ENCODE measurements at regions not wholly inside any gene's neighbourhood (a gene's known extent, or its start where the extent isn't known, plus 50 kb on each side); places are given as distances from the start of the nearest gene placed in this dataset.

GRCh38 chr1:90780981-90781380 is 63.9 kb upstream of the BARHL2 start:
- no peak for DNase-seq (ENCODE audit: low spot score)

- no peak for DNase-seq (ENCODE audit: low spot score)
Observed at GRCh38 chr1:90779573-90779972, 62.5 kb upstream of the BARHL2 start.

- no peak for DNase-seq (ENCODE audit: low spot score)
Observed at GRCh38 chr1:90778486-90778885, 61.4 kb upstream of the BARHL2 start.

- DNase-seq (ENCODE audit: low spot score), result no peak
Observed at GRCh38 chr1:90773812-90774211, 56.7 kb upstream of the BARHL2 start.

- no peak for DNase-seq (ENCODE audit: low spot score)
Observed at GRCh38 chr1:90768826-90769225, 51.7 kb upstream of the BARHL2 start.

GRCh38 chr1:90768098-90768497 is 51.0 kb upstream of the BARHL2 start:
- DNase-seq (ENCODE audit: low spot score), result no peak
